PFSK-1 (cell line): ENCODE measurements at regions not wholly inside any gene's neighbourhood (a gene's known extent, or its start where the extent isn't known, plus 50 kb on each side); places are given as distances from the start of the nearest gene placed in this dataset.

Source experiments
- POLR2AphosphoS5 ChIP-seq: IDR thresholded peaks from 2 replicates; pipeline ENCODE4 v1.6.1; 2012; ENCODE audit warnings: low read depth, mild to moderate bottlenecking, control low read depth, low read length, moderate library complexity
- SIN3A ChIP-seq: IDR thresholded peaks from 2 replicates; pipeline ENCODE4 v1.6.1; 2012; ENCODE audit warnings: mild to moderate bottlenecking, low read length, moderate library complexity, borderline replicate concordance; ENCODE audit not compliant: insufficient read depth
- TAF1 ChIP-seq: IDR thresholded peaks from 2 replicates; pipeline ENCODE4 v1.6.1; 2012; ENCODE audit warnings: low read length, control low read depth, borderline replicate concordance; ENCODE audit not compliant: insufficient read depth

DNA sequence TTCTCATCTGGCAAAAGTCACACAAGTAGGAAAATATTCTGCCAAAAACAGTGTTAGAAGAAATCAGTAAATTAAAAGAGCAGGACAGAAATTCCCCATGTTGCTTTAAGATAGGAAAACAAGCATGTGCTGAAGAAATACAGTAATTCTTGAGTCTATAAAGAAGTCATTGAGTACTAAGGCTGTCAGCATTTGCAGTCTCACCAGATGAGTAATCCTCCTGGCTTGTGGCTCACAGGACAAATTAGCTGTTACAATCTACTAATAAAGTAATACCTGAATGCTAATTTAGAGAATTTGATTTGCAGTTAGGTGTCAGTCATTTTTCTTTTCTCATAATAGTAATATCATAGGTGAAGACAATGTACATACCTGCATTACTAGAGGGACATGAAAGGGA lies 1158.9 kb upstream of the CELF2 start:
- TF ChIP-seq SIN3A: no peak
- no peak for TF ChIP-seq TAF1
- no peak for TF ChIP-seq POLR2AphosphoS5
